Naive thymus-derived CD4-positive, alpha-beta T cell (primary cell): ENCODE measurements at regions not wholly inside any gene's neighbourhood (a gene's known extent, or its start where the extent isn't known, plus 50 kb on each side); places are given as distances from the start of the nearest gene placed in this dataset.

Experiments
- ATAC-seq: fragments of 150-1000 bp; cut with Tn5 transposase; 2 replicates; pipeline ENCODE4 v1.10.0; 2021; ENCODE audit warnings: mild to moderate bottlenecking, moderate library complexity
- CTCF ChIA-PET: fragments of 350-600 bp; sonication (Branson Sonifier 250); formaldehyde crosslinking; loops from one replicate; lab custom pipeline; 2021; ENCODE audit warnings: antibody characterized with exemption; lab: Charles Lee
- POLR2A ChIA-PET: fragments of 350-600 bp; sonication (Branson Sonifier 250); formaldehyde crosslinking; loops from one replicate; lab custom pipeline; 2021; ENCODE audit warnings: antibody characterized with exemption, inconsistent platforms; lab: Charles Lee
- DNase-seq, 9 donors: peaks; one replicate each; pipeline versions ENCODE4 v3.0.0 to v3.0.0-alpha.2; 2020 to 2022; ENCODE audit warnings: mixed read lengths in 1 of 9
- H3K27ac ChIP-seq: one replicate; pipeline ENCODE4 v1.7.0; 2013; ENCODE audit warnings: mild to moderate bottlenecking, low read depth, low read length, moderate library complexity
- H3K27me3 ChIP-seq, 2 donors: one replicate each; pipeline ENCODE4 v1.7.0; 2013; ENCODE audit warnings: low read length in 2 of 2, mild to moderate bottlenecking in 2 of 2, moderate library complexity in 2 of 2; ENCODE audit not compliant: control insufficient read depth in 2 of 2, insufficient read depth in 2 of 2
- H3K36me3 ChIP-seq, 3 experiments: 1 replicate in 2 of 3; 2 replicates in 1 of 3; pipeline ENCODE4 v1.7.0; 2013; ENCODE audit warnings: low read length in 3 of 3, mild to moderate bottlenecking in 3 of 3, moderate library complexity in 1 of 3; ENCODE audit not compliant: insufficient read depth in 3 of 3, control insufficient read depth in 2 of 3
- H3K4me1 ChIP-seq, 2 donors: one replicate each; pipeline ENCODE4 v1.7.0; 2013; ENCODE audit warnings: low read length in 2 of 2, mild to moderate bottlenecking in 2 of 2, moderate library complexity in 1 of 2; ENCODE audit not compliant: control insufficient read depth in 2 of 2, insufficient read depth in 2 of 2
- H3K4me3 ChIP-seq: 2 replicates; pipeline ENCODE4 v1.7.0; 2013; ENCODE audit warnings: mild to moderate bottlenecking, low read length
- H3K9me3 ChIP-seq, 3 experiments: 1 replicate in 2 of 3; 2 replicates in 1 of 3; pipeline ENCODE4 v1.7.0; 2013; ENCODE audit warnings: low read length in 3 of 3; ENCODE audit not compliant: control insufficient read depth in 2 of 3
- H3K27ac Mint-ChIP-seq, 9 donors: one replicate each; pipeline ENCODE4 v1.8.0; 2020 to 2022; ENCODE audit warnings: mixed read lengths in 9 of 9, mild to moderate bottlenecking in 8 of 9, moderate library complexity in 5 of 9, inconsistent platforms in 2 of 9
- H3K27me3 Mint-ChIP-seq, 5 donors: one replicate each; pipeline ENCODE4 v1.8.0; 2021 to 2022; ENCODE audit warnings: mixed read lengths in 5 of 5, mild to moderate bottlenecking in 1 of 5
- H3K36me3 Mint-ChIP-seq, 5 donors: one replicate each; pipeline ENCODE4 v1.8.0; 2020 to 2022; ENCODE audit warnings: mixed read lengths in 5 of 5, mild to moderate bottlenecking in 3 of 5, inconsistent platforms in 1 of 5
- H3K4me1 Mint-ChIP-seq, 7 donors: one replicate each; pipeline ENCODE4 v1.8.0; 2020 to 2022; ENCODE audit warnings: mixed read lengths in 7 of 7, mild to moderate bottlenecking in 3 of 7, inconsistent platforms in 1 of 7
- H3K4me3 Mint-ChIP-seq, 10 donors: one replicate each; pipeline ENCODE4 v1.8.0; 2020 to 2022; ENCODE audit warnings: mild to moderate bottlenecking in 10 of 10, mixed read lengths in 10 of 10, moderate library complexity in 6 of 10, inconsistent platforms in 2 of 10
- H3K9me3 Mint-ChIP-seq, 11 donors: one replicate each; pipeline ENCODE4 v1.8.0; 2020 to 2022; ENCODE audit warnings: mixed read lengths in 11 of 11, mild to moderate bottlenecking in 4 of 11, inconsistent platforms in 1 of 11, moderate library complexity in 1 of 11
- intact Hi-C, 2 donors: fragments of 100-400 bp; cut with micrococcal nuclease; formaldehyde crosslinking; loops; one replicate each; pipeline ENCODE4 v1.15.1; 2023

DNA sequence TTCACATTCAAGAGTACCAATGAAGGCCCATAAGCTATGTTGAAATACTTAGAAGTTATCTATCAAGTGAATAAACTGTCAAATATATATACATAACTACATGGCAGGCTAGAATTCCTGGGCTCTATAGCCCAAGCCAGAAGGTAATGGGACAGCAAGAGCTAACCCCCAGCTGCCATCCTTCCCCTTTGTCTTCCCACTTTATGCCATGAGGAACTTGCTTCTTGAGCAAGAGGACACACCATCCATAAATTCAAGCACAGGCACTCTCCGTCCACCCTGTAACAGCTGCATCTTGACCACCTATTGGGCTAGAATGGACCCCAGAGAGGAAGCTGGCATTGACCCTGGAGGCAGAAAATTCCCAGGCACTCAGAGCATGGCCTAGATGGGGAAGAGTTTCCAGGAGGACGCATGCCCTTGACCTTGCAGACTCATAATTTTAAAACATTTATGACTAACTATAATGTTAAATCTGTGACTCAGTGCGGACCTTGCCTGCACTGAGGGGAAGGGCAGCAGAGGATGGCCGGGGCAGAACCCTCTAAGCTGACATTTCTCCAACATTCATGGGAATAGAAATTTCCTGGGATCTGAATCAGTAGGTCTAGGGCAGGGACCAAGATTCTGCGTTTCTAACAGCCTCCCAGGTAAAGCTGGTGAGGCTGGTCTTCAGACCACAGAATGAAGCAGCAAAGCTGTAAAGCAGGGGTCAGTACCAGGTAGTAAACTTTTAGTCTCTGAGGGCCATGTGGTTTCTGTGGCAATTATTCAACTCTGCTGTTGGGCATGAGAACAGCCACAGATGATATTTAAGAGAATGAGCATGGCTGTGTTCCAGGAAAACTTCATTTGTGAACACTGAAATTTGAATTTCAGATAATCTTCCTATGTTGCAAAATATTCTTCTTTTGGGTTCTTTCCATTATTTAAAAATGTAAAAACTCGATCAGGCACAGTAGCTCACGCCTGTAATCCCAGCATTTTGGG lies 71.4 kb upstream of the CLDN10 start:
- Histone ChIP-seq H3K27me3 (no peaks in the 10 kb centered on the region), H3K4me3 (no peak overlapping the region), H3K4me1 (no peaks in the 10 kb centered on the region), H3K27ac (no peak overlapping the region), H3K36me3 (no peaks in the 10 kb centered on the region), H3K9me3 (no peaks in the 10 kb centered on the region)
- Mint-ChIP-seq H3K4me3 (no peak overlapping the region), H3K27ac (no peak overlapping the region), H3K9me3 (peaks cover 0 to 1% (median 0%) of the 10 kb centered on the region in 11 donors), H3K27me3 (peaks cover 0 to 4% (median 0%) of the 10 kb centered on the region in 5 donors), H3K36me3 (no peaks in the 10 kb centered on the region), H3K4me1 (peaks cover 0 to 17% (median 0%) of the 10 kb centered on the region in 7 donors)
- DNase-seq (no peak), ATAC-seq (no peak)
- intact Hi-C loops: no loop called here
- ChIA-PET CTCF (interaction anchor here (1.4 to 1.7 kb wide), 3 partner anchors 292 to 807 kb away, joined by 3 to 6 read pairs (median 4); no protein-coding TSS in a partner anchor), POLR2A (no interaction called here)

DNA sequence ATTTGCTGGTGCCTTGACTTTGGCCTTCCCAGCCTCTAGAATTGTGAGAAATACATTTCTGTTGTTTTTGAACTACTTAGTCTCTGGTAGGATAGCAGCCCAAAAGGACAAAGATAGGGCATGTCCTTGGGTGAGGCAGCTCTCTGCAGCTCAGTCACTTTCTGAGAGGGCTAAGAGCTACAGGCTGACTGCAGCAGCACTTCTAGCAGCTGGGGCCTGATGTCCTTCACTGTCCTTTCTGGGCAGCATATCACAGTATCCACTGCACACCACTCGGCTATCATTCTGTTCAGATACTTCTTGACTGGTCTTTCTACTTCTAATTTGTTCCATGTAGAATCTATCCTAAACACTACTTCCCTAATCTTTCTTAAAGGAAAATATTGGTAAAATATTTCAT lies 68.5 kb upstream of the CLDN10 start:
- ATAC-seq: no peak
- POLR2A ChIA-PET: no interaction called here
- Histone ChIP-seq H3K27ac (no peak overlapping the region), H3K4me3 (no peak overlapping the region), H3K9me3 (no peaks in the 10 kb centered on the region), H3K27me3 (no peaks in the 10 kb centered on the region), H3K36me3 (no peaks in the 10 kb centered on the region), H3K4me1 (no peaks in the 10 kb centered on the region)
- Mint-ChIP-seq H3K4me1 (peaks cover 0 to 10% (median 0%) of the 10 kb centered on the region in 7 donors), H3K9me3 (peaks cover 0 to 1% (median 0%) of the 10 kb centered on the region in 11 donors), H3K27me3 (peaks cover 0 to 2% (median 0%) of the 10 kb centered on the region in 5 donors), H3K27ac (no peak overlapping the region), H3K36me3 (no peaks in the 10 kb centered on the region), H3K4me3 (no peak overlapping the region)
- intact Hi-C loops: no loop called here
- DNase-seq: no peak
- CTCF ChIA-PET: interaction anchor here (0.7 kb wide), 1 partner anchor 1906 kb away, joined by 3 read pairs; no protein-coding TSS in a partner anchor

DNA sequence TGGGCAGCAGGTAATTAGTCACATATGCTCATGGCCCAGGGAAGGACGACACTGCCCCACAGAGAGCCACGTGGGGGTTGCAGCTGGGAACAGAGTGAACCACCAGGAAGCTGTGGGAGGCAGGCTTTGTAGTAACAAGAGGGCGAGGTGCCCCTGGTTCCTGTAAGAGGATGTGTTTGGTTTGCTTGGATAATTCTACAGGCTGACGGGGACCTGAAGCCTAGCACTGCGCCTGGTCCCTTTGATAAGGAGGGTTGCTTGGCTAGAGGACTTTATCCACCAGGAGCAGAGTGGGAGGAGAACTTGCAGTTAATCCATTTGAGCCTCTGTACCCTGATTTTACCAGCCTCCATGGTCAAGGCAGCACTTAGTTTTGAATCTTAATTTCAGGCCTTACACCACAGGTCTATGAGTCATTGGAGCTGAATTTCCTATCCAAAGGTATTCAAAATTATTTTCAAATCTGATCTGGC lies 67.4 kb upstream of the CLDN10 start:
- intact Hi-C loops: no loop called here
- Mint-ChIP-seq H3K27me3 (peaks cover 0 to 9% (median 0%) of the 10 kb centered on the region in 5 donors), H3K9me3 (peaks cover 0 to 3% (median 1%) of the 10 kb centered on the region in 11 donors), H3K4me1 (peaks cover 0 to 5% (median 0%) of the 10 kb centered on the region in 7 donors), H3K4me3 (no peak overlapping the region), H3K36me3 (no peaks in the 10 kb centered on the region), H3K27ac (peak overlapping the region in 1 of 9 donors; percentile 55)
- POLR2A ChIA-PET: no interaction called here
- no peak overlapping the region for H3K27ac ChIP-seq
- no peaks in the 10 kb centered on the region for H3K27me3 ChIP-seq
- no peaks in the 10 kb centered on the region for H3K4me1 ChIP-seq
- DNase-seq: no peak
- no peaks in the 10 kb centered on the region for H3K36me3 ChIP-seq
- CTCF ChIA-PET: no interaction called here
- no peak for ATAC-seq
- no peak overlapping the region for H3K4me3 ChIP-seq
- H3K9me3 ChIP-seq: no peaks in the 10 kb centered on the region

DNA sequence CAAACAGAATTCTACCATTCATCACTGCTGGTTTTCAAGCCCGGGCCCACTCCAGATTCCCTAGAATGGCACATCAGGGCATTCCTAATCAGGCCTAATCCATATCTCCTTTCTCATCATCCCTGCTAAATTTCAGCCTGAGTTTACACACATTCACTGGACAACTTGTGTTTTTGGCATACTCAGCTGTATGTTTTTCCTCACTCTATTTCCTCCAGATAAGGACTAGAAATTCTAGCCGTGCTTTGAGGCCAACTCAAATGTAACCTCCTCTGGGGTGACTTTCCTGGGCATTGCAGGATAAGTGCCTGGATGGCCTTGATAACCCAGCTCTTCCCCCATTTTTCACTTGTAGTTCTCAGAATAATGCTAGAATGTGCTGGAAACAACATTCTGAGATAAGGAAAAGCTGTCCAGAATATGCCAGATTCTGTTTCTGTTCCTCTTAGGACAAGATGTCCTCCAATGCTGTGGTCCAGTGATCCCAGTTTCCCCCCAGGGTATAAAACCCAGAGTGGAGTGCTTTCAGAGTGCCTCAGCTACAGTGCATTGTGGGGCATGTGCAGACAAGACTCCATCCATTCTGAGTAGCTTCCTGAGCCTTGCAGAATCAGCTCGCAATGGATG lies 66.9 kb upstream of the CLDN10 start:
- no peaks in the 10 kb centered on the region for H3K36me3 Mint-ChIP-seq
- Histone ChIP-seq H3K4me1 (no peaks in the 10 kb centered on the region), H3K27ac (no peak overlapping the region), H3K4me3 (no peak overlapping the region), H3K27me3 (no peaks in the 10 kb centered on the region), H3K9me3 (no peaks in the 10 kb centered on the region), H3K36me3 (no peaks in the 10 kb centered on the region)
- intact Hi-C loops: no loop called here
- H3K4me1 Mint-ChIP-seq: no peaks in the 10 kb centered on the region
- ChIA-PET POLR2A (no interaction called here), CTCF (no interaction called here)
- peaks cover 0 to 8% (median 0%) of the 10 kb centered on the region in 5 donors for H3K27me3 Mint-ChIP-seq
- DNase-seq: no peak
- H3K9me3 Mint-ChIP-seq: peaks cover 0 to 7% (median 1%) of the 10 kb centered on the region in 11 donors
- no peak overlapping the region for H3K27ac Mint-ChIP-seq
- no peak overlapping the region for H3K4me3 Mint-ChIP-seq
- ATAC-seq: no peak

DNA sequence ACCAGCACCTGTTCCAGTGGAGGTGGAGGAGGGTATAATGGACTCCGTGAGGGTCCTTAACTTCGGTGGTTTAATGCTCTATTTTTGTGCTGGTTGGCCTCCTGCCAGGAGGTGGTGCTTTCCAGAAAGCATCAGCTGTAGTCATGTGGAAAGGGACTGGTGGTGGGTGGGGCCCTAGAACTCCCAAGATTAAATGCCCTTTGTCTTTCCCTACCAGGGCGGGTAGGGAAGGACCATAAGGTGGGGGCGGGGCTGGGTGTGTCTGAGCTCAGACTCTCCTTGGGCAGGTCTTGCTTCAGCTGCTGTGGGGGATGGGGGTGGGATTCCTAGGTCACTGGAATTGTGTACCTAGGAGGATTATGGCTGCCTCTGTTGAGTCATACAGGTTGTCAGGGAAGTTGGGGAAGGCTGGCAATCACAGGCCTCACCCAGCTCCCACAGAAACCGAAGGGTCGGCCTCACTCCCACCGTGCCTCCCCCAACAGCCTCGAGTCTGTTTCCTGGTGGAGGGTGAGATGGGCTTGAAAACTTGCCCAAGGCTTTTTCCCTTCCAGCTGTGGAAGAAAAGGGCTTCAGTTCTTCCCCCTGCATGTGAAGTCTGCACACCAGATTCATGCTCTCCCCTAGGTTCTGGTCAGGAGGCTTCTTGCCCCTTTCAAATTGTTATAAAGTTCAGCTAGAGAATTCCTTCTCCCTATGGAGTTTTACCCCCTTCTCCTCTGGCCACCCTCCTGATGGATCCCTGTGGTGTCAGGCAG lies 60.3 kb upstream of the CLDN10 start:
- Mint-ChIP-seq H3K36me3 (peaks cover 0 to 8% (median 3%) of the 10 kb centered on the region in 5 donors), H3K9me3 (peaks cover 0 to 18% (median 5%) of the 10 kb centered on the region in 11 donors), H3K27ac (no peak overlapping the region), H3K4me1 (peaks cover 0 to 4% (median 0%) of the 10 kb centered on the region in 7 donors), H3K4me3 (no peak overlapping the region), H3K27me3 (peaks cover 6 to 23% (median 17%) of the 10 kb centered on the region in 5 donors)
- Histone ChIP-seq H3K4me1 (no peaks in the 10 kb centered on the region), H3K36me3 (no peaks in the 10 kb centered on the region), H3K27me3 (no peaks in the 10 kb centered on the region), H3K27ac (no peak overlapping the region), H3K9me3 (no peaks in the 10 kb centered on the region), H3K4me3 (no peak overlapping the region)
- POLR2A ChIA-PET: no interaction called here
- intact Hi-C loops: no loop called here
- CTCF ChIA-PET: interaction anchor here (0.7 to 1.1 kb wide), 2 partner anchors 34 to 342 kb away, joined by 3 read pairs; no protein-coding TSS in a partner anchor
- ATAC-seq: no peak
- no peak for DNase-seq

DNA sequence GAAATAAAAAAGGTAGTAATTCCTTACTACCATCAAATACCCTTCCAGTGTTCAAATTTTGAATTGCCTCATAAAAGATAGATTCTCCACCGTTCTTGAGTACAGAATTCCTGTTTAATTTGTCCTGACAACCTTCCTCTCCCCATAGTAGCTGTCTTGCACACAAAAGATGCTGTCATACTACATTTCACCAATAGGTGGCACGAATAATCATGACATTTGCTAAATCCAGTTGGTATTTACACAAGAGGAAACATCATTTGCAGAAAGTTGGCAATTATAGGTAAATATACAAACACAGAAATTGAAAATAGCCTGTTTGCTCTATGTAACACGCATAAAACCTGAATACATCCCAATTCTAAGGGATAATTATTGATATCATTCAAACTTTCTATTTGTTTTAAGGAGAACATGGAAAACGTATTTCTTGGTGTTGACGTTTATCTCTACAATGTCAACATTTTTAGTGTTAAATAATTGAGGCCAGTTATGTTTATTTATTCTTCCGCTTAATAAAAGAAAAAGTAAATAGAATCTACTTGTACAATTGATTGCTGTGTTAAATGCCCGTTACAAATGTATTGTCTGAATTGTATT lies 58.3 kb upstream of the CLDN10 start:
- no peak for ATAC-seq
- Mint-ChIP-seq H3K4me1 (peaks cover 0 to 4% (median 0%) of the 10 kb centered on the region in 7 donors), H3K27me3 (peaks cover 6 to 23% (median 17%) of the 10 kb centered on the region in 5 donors), H3K9me3 (peaks cover 0 to 18% (median 5%) of the 10 kb centered on the region in 11 donors), H3K27ac (no peak overlapping the region), H3K36me3 (peaks cover 0 to 8% (median 3%) of the 10 kb centered on the region in 5 donors), H3K4me3 (no peak overlapping the region)
- no peaks in the 10 kb centered on the region for H3K36me3 ChIP-seq
- no peaks in the 10 kb centered on the region for H3K27me3 ChIP-seq
- no peaks in the 10 kb centered on the region for H3K9me3 ChIP-seq
- ChIA-PET POLR2A (no interaction called here), CTCF (no interaction called here)
- H3K4me3 ChIP-seq: no peak overlapping the region
- no peaks in the 10 kb centered on the region for H3K4me1 ChIP-seq
- H3K27ac ChIP-seq: no peak overlapping the region
- intact Hi-C loops: loop anchor here in 1 of 2 donors (1.0 kb wide), 1 partner anchor 340 kb away; no protein-coding TSS in a partner anchor
- DNase-seq: peak in 5 of 9 donors; percentile 23 to 35 (median 27)
